Kidney (tissue), 13 donors: ENCODE measurements at regions not wholly inside any gene's neighbourhood (a gene's known extent, or its start where the extent isn't known, plus 50 kb on each side); places are given as distances from the start of the nearest gene placed in this dataset.
"Not testable (repeated sequence)": the region's sequence is repeated elsewhere in the genome, so short reads cannot be mapped to it uniquely, and the experiment has no call there.

Experiments
- DNase-seq, 5 donors: peaks; one replicate each; pipeline ENCODE4 v3.0.0-alpha.2; 2013 to 2020
- FAIRE-seq: peaks from 2 replicates; lab custom pipeline; 2012; peaks lifted over from hg19 to GRCh38; lab: Jason Lieb, UNC
- H3K27ac ChIP-seq, 2 donors: one replicate each; pipeline ENCODE4 v1.7.0; 2013; ENCODE audit warnings: low read depth in 2 of 2, low read length in 2 of 2, inconsistent platforms in 1 of 2
- H3K27me3 ChIP-seq: one replicate; pipeline ENCODE4 v1.7.1; 2013; ENCODE audit warnings: low read length, inconsistent platforms; ENCODE audit not compliant: control insufficient read depth, insufficient read depth
- H3K36me3 ChIP-seq, 3 donors: one replicate each; pipeline versions ENCODE4 v1.7.0 to v1.7.1; 2013; ENCODE audit warnings: low read length in 3 of 3, control low read depth in 1 of 3, inconsistent platforms in 1 of 3; ENCODE audit not compliant: insufficient read depth in 3 of 3, control insufficient read depth in 2 of 3
- H3K4me1 ChIP-seq, 3 donors: one replicate each; pipeline versions ENCODE4 v1.7.0 to v1.7.1; 2013; ENCODE audit warnings: low read length in 3 of 3, inconsistent platforms in 1 of 3, low read depth in 1 of 3; ENCODE audit not compliant: control insufficient read depth in 2 of 3, insufficient read depth in 2 of 3
- H3K4me3 ChIP-seq, 3 donors: one replicate each; pipeline versions ENCODE4 v1.7.0 to v1.8.1; 2013; ENCODE audit warnings: low read length in 3 of 3, control low read depth in 1 of 3, inconsistent platforms in 1 of 3
- H3K9ac ChIP-seq, 3 donors: one replicate each; pipeline versions ENCODE4 v1.7.0 to v1.7.1; 2013; ENCODE audit warnings: low read length in 3 of 3, control low read depth in 1 of 3, inconsistent platforms in 1 of 3
- H3K9me3 ChIP-seq, 3 donors: one replicate each; pipeline versions ENCODE4 v1.7.0 to v1.7.1; 2013; ENCODE audit warnings: low read length in 3 of 3, control low read depth in 1 of 3, inconsistent platforms in 1 of 3; ENCODE audit not compliant: control insufficient read depth in 2 of 3, insufficient read depth in 1 of 3
- CTCF ChIP-seq: IDR thresholded peaks from 3 replicates; pipeline ENCODE4 v1.5.1; 2012; ENCODE audit warnings: mild to moderate bottlenecking, moderate library complexity, borderline replicate concordance; ENCODE audit not compliant: insufficient read depth; ENCODE audit errors: extremely low read depth
- intact Hi-C: fragments of 100-400 bp; cut with DNase I; formaldehyde crosslinking; loops from one replicate; pipeline ENCODE4 v1.11.1; 2022
- donor health status: control.
- donor health status: control.
- donor health status: control.
- donor health status: control.
- donor health status: control.
- donor health status: DM: yes; HTN: yes; CAD: no.
- donor health status: Normal renal cell carcinoma (clear cell type).

GRCh38 chr17:73855720-73856333 is 211.6 kb upstream of the SDK2 start:
- no peak for FAIRE-seq
- no peak for DNase-seq
- H3K4me3 ChIP-seq, result no peak overlapping the region
- H3K27ac ChIP-seq, result no peak overlapping the region
- no peaks in the 10 kb centered on the region for H3K36me3 ChIP-seq
- no peak overlapping the region for H3K9ac ChIP-seq
- intact Hi-C loops, result no loop called here
- no peaks in the 10 kb centered on the region for H3K27me3 ChIP-seq
- TF ChIP-seq CTCF, result no peak
- H3K9me3 ChIP-seq, result no peaks in the 10 kb centered on the region
- H3K4me1 ChIP-seq, result no peaks in the 10 kb centered on the region

GRCh38 chr17:73856556-73856955 is 212.3 kb upstream of the SDK2 start:
- DNase-seq, result no peak
- FAIRE-seq, result no peak
- no peak for TF ChIP-seq CTCF
- Histone ChIP-seq H3K9me3 (no peaks in the 10 kb centered on the region), H3K4me3 (no peak overlapping the region), H3K27ac (no peak overlapping the region), H3K4me1 (no peaks in the 10 kb centered on the region), H3K9ac (no peak overlapping the region), H3K36me3 (no peaks in the 10 kb centered on the region), H3K27me3 (no peaks in the 10 kb centered on the region)
- intact Hi-C loops, result no loop called here

- H3K36me3 ChIP-seq, H3K4me3 ChIP-seq, FAIRE-seq, intact Hi-C loops, DNase-seq, H3K9ac ChIP-seq, H3K27ac ChIP-seq, H3K4me1 ChIP-seq, H3K27me3 ChIP-seq, H3K9me3 ChIP-seq: not testable (repeated sequence)
Measured at GRCh38 chr17:73859439-73860008, 215.3 kb upstream of the SDK2 start.

GRCh38 chr17:73861543-73861942 is 217.3 kb upstream of the SDK2 start:
- intact Hi-C loops, result no loop called here
- no peak for DNase-seq
- no peak overlapping the region for H3K27ac ChIP-seq
- H3K4me1 ChIP-seq, result no peaks in the 10 kb centered on the region
- no peak overlapping the region for H3K4me3 ChIP-seq
- no peak for TF ChIP-seq CTCF
- no peaks in the 10 kb centered on the region for H3K27me3 ChIP-seq
- no peaks in the 10 kb centered on the region for H3K9me3 ChIP-seq
- FAIRE-seq, result no peak
- H3K36me3 ChIP-seq, result no peaks in the 10 kb centered on the region
- no peak overlapping the region for H3K9ac ChIP-seq
